Neural progenitor cell (in vitro differentiated cells): ENCODE measurements at regions not wholly inside any gene's neighbourhood (a gene's known extent, or its start where the extent isn't known, plus 50 kb on each side); places are given as distances from the start of the nearest gene placed in this dataset.

Source experiments
- CTCF ChIP-seq: fragments of 200-600 bp; sonication (generic); IDR thresholded peaks from 2 replicates; pipeline ENCODE4 v1.5.1; 2017; ENCODE audit warnings: antibody characterized with exemption, mild to moderate bottlenecking
- EZH2 ChIP-seq: fragments of 200-600 bp; sonication (generic); IDR thresholded peaks from 2 replicates; pipeline ENCODE4 v1.6.1; 2017; ENCODE audit warnings: antibody characterized with exemption, mild to moderate bottlenecking, moderate library complexity
- EZH2phosphoT487 ChIP-seq: fragments of 200-600 bp; sonication (generic); IDR thresholded peaks from 2 replicates; pipeline ENCODE4 v1.6.1; 2017; ENCODE audit warnings: antibody characterized with exemption

- TF ChIP-seq CTCF (no peak), EZH2phosphoT487 (no peak), EZH2 (no peak)
These were observed 347.2 kb upstream of the DDX53 start for GRCh38 chrX:22652596-22652995.
